ENCODE measurements at regions not wholly inside any gene's neighbourhood (a gene's known extent, or its start where the extent isn't known, plus 50 kb on each side); places are given as distances from the start of the nearest gene placed in this dataset.

GRCh38 chr9:90127923-90128322 lies 514.7 kb downstream of the DIRAS2 start:
- Histone ChIP-seq H3K27ac (ENCODE audit: extremely low read depth, low read depth, low read length) (no peak overlapping the region), H3K36me3 (ENCODE audit: control insufficient read depth in 2 of 2, insufficient read depth in 1 of 2, low read length in 2 of 2) (no peaks in the 10 kb centered on the region), H3K4me3 (ENCODE audit: low read depth, low read length) (no peak overlapping the region), H3K4me1 (ENCODE audit: control insufficient read depth, insufficient read depth, low read length) (no peaks in the 10 kb centered on the region), H3K9me3 (ENCODE audit: control insufficient read depth, insufficient read depth, low read depth, low read length) (no peaks in the 10 kb centered on the region)
- TF ChIP-seq ZNF548 (tag by site-specific recombination; IDR thresholded peaks at IDR 0.05) (no peak), ZNF701 (tag by site-specific recombination; IDR thresholded peaks at IDR 0.05) (no peak), WT1 (tag by site-specific recombination; IDR thresholded peaks at IDR 0.05) (no peak), ZNF19 (tag by site-specific recombination; IDR thresholded peaks at IDR 0.05; ENCODE audit: low read depth) (no peak), HIC1 (tag by site-specific recombination; IDR thresholded peaks at IDR 0.05) (no peak), ZNF311 (tag by site-specific recombination; IDR thresholded peaks at IDR 0.05; ENCODE audit: borderline replicate concordance) (no peak), ZNF223 (tag by site-specific recombination; IDR thresholded peaks at IDR 0.05) (no peak), ZNF362 (tag by site-specific recombination; IDR thresholded peaks at IDR 0.05) (no peak), KLF16 (tag by site-specific recombination; IDR thresholded peaks at IDR 0.05) (no peak), ZNF416 (tag by site-specific recombination; IDR thresholded peaks at IDR 0.05) (no peak), ZNF664 (tag by site-specific recombination; IDR thresholded peaks at IDR 0.05) (no peak), ZNF561 (tag by site-specific recombination; IDR thresholded peaks at IDR 0.05; ENCODE audit: borderline replicate concordance) (no peak), ZNF596 (tag by site-specific recombination; IDR thresholded peaks at IDR 0.05) (no peak), ZNF530 (tag by site-specific recombination; IDR thresholded peaks at IDR 0.05; ENCODE audit: low read depth) (no peak)
- TF ChIP-seq, protein P1, sequence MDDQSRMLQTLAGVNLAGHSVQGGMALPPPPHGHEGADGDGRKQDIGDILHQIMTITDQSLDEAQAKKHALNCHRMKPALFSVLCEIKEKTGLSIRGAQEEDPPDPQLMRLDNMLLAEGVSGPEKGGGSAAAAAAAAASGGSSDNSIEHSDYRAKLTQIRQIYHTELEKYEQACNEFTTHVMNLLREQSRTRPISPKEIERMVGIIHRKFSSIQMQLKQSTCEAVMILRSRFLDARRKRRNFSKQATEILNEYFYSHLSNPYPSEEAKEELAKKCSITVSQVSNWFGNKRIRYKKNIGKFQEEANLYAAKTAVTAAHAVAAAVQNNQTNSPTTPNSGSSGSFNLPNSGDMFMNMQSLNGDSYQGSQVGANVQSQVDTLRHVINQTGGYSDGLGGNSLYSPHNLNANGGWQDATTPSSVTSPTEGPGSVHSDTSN (CRISPR knock-in tag; IDR thresholded peaks at IDR 0.05): no peak
- TF ChIP-seq, protein P2, sequence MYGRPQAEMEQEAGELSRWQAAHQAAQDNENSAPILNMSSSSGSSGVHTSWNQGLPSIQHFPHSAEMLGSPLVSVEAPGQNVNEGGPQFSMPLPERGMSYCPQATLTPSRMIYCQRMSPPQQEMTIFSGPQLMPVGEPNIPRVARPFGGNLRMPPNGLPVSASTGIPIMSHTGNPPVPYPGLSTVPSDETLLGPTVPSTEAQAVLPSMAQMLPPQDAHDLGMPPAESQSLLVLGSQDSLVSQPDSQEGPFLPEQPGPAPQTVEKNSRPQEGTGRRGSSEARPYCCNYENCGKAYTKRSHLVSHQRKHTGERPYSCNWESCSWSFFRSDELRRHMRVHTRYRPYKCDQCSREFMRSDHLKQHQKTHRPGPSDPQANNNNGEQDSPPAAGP (tag by site-specific recombination; IDR thresholded peaks at IDR 0.05): no peak
- CTCF ChIA-PET: interaction anchor here (0.6 to 1.1 kb wide), 6 partner anchors 9 to 1145 kb away, joined by 3 to 4 read pairs (median 3); no protein-coding TSS in a partner anchor
- POLR2A ChIA-PET: no interaction called here

GRCh38 chr9:90128587-90129190 lies 513.9 kb downstream of the DIRAS2 start:
- ChIA-PET CTCF (interaction anchor here (0.8 to 1.1 kb wide), 2 partner anchors 531 to 553 kb away, joined by 3 read pairs; no protein-coding TSS in a partner anchor), POLR2A (no interaction called here)
- Histone ChIP-seq H3K4me1 (ENCODE audit: control insufficient read depth, insufficient read depth, low read length) (no peaks in the 10 kb centered on the region), H3K4me3 (ENCODE audit: low read depth, low read length) (no peak overlapping the region), H3K36me3 (ENCODE audit: control insufficient read depth in 2 of 2, insufficient read depth in 1 of 2, low read length in 2 of 2) (no peaks in the 10 kb centered on the region), H3K27ac (ENCODE audit: extremely low read depth, low read depth, low read length) (no peak overlapping the region), H3K9me3 (ENCODE audit: control insufficient read depth, insufficient read depth, low read depth, low read length) (no peaks in the 10 kb centered on the region)
- TF ChIP-seq ZBTB17 (tag by site-specific recombination; IDR thresholded peaks at IDR 0.05): no peak
- TF ChIP-seq MYNN (tag by site-specific recombination; IDR thresholded peaks at IDR 0.05; ENCODE audit: borderline replicate concordance): no peak
